Right forelimb (tissue), 1 donor: ENCODE measurements at regions not wholly inside any gene's neighbourhood (a gene's known extent, or its start where the extent isn't known, plus 50 kb on each side); places are given as distances from the start of the nearest gene placed in this dataset.
A peak's percentile ranks its signal among the peaks of the same experiment; 100 is the strongest.
"Not testable (repeated sequence)": the region's sequence is repeated elsewhere in the genome, so short reads cannot be mapped to it uniquely, and the experiment has no call there.

Source experiments
- DNase-seq: peaks from one replicate; pipeline ENCODE4 v3.0.0-alpha.2; 2018

DNA sequence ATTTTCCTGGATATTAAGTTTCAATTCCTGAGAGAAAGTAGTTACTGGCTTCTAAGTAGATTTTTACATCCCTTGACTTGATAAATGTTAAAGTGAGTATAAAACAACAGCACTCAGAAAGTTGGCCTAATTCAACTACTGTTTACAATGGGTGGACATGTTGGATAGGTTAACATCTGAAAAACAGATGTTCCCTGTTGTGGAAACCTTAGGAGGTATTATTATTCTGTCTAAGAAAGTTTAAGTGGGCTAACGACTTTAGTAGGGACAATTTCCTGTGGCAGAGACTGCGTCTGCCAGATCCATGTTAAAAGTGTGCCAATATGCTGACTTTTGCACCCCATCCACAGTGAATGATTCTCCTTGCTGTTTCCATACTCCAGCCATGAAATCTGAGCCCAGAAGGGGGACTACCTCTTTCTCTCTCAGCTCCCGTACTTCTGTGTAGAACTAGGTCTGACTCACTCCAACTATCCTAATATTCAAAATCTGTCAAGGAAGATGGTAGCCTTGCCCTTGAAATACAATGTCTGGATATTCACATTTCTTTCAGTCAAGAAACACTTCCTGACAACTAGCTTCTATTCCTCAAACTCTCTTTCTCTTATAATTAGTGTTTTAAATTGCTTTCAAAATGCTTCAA is 327.5 kb upstream of the HNRNPA3 start:
- no peak for DNase-seq

- no peak for DNase-seq
Observed at GRCh38 chr2:176885661-176886060, 326.9 kb upstream of the HNRNPA3 start.

DNA sequence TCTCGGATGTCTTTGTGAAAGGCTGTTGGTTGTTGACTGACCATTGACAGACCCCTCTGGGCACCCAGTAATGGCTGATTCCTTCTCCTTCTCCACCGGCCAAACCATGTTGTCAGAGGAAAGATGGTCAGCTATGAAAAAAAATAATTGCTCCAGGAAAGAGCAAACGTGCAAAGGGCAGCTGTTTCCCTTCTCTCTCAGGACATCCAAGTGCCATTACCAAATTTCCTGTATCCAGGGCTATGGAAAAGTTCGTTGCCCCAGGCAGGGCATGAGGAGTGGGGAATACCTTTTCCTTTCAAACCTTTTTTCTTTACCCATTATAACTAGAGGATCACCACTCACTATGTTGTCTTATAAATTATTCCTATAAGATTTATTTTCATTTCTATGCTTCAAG is 321.5 kb upstream of the HNRNPA3 start:
- DNase-seq: no peak

- DNase-seq: no peak
Observed at GRCh38 chr2:176891857-176892256, 320.7 kb upstream of the HNRNPA3 start.

DNA sequence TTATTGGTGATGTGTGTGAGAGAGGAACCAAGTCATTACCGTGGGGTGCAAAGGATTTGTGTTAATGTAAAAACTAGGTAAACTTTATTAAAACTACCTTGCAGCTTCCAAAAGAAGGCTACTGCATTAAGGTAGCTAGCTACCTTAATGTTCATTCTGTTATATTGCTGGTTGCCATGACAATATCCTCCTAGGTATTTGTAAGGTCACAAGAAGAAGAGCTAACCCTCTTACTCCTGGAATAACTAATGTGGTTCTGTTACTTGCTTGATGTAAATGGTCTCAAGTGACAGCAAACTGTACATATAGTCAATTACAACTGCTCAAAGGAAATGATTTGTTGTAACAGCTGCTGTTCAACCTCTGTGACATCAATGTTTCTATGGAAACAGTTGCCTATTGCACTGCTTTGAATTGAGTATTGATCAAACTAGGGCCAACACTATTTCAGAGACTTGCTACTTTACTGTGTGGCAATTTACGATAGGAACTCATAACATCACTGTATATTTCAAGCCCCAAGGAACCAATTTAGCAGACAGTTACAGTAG is 319.8 kb upstream of the HNRNPA3 start:
- DNase-seq: no peak

DNA sequence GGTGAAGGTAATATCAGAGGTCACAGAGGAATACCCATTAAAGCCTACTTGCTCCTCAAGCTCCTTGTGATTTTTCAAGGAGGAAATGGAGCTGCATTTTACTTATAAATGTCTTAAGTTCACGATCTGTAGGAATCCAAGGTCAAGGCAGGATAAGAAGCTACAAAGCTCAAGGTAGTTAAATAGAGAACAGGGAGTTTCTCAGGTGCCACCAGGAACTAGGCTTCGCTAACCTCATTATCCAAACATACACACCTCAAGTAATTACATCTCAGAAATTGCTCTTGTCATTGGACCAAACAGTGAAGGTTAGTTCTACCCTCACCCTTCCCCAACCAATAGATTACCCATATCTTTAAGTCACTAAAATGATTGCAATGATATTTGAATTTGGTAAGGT is 317.4 kb upstream of the HNRNPA3 start:
- no peak for DNase-seq

DNA sequence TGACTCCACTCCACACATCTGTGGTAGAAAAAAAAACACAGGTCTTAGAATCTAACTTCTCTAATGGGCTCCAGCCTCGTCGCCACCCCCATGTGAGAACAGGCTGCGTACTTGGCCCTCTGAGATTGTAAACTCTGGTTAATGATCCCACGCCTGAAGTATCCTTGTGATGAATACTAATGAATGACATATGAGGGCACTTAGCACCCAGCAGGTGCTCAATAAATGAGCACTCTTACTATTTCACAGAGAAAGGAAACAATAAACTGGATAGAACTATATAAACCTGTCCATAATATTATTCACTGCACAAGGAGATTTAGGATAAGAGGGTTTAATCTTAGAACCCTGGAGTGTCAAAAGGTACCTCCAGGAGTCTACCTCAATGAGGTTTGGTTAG is 310.1 kb upstream of the HNRNPA3 start:
- no peak for DNase-seq

GRCh38 chr2:176904053-176904452 is 308.5 kb upstream of the HNRNPA3 start:
- not testable (repeated sequence) for DNase-seq

DNA sequence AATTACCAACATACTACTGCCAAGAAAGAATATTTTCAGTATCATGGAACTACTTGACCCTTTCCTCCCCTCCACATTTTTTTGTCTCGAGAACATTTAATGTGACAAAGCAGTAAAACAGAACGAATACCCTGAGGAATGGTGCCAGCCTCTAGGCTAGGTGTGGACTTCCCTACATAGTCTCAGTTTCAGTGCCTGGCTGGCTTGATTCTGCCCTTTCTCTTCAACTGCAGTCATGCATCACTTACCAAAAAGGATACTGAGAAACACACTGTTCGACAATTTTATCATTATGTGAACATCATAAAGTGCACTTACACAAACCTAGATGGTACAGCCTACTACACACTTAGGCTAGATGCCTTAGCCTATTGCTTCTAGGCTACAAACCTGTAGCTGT is 305.3 kb upstream of the HNRNPA3 start:
- DNase-seq: no peak

GRCh38 chr2:176910828-176911227 is 301.8 kb upstream of the HNRNPA3 start:
- DNase-seq: no peak

- no peak for DNase-seq
Observed at GRCh38 chr2:176913955-176914354, 298.6 kb upstream of the HNRNPA3 start.

DNA sequence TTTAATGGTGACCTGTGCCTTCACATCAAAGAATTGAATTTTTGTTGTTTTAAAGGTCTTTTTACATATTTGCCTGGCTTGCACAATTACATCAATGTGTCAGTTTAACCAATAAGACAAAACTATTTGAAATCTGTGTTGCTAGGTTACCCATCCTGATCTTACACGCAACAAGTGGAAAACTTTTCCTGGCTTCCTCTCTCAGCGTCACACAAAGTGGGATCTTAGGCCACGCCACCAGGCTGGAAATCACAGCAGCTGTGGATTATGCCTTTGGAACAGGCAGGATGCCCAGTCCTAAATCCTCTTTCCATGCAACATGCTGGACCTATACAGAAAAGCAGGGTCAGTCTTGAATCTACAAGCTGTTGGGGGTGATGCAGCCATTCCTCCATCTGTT is 298.2 kb upstream of the HNRNPA3 start:
- DNase-seq: no peak

DNA sequence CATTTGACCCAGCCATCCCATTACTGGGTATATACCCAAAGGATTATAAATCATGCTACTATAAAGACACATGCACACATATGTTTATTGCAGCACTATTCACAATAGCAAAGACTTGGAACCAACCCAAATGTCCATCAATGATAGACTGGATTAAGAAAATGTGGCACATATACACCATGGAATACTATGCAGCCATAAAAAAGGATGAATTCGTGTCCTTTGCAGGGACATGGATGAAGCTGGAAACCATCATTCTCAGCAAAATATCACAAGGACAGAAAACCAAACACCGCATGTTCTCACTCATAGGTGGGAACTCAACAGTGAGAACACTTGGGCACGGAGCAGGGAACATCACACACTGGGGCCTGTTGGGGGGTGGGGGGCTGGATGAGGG is 290.0 kb upstream of the HNRNPA3 start:
- DNase-seq: not testable (repeated sequence)

DNA sequence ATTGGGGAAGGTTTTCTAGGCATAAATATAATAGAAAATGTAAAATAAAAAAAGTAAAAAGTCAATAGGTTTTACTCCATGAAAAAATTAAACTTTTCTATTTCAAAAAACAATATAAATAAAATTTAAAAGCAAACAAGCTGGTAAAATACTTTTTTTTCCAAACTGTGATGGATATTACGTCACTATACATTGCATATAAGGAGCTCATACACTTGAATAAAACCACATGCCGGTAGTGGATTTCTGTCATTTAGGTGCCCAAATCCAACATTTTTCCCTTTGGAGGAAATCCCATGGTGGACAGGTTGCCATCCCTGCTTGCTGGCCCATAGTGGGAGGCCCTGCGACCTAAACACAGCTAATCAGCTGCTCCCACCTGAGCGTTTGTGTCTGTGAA is 289.4 kb upstream of the HNRNPA3 start:
- no peak for DNase-seq

DNA sequence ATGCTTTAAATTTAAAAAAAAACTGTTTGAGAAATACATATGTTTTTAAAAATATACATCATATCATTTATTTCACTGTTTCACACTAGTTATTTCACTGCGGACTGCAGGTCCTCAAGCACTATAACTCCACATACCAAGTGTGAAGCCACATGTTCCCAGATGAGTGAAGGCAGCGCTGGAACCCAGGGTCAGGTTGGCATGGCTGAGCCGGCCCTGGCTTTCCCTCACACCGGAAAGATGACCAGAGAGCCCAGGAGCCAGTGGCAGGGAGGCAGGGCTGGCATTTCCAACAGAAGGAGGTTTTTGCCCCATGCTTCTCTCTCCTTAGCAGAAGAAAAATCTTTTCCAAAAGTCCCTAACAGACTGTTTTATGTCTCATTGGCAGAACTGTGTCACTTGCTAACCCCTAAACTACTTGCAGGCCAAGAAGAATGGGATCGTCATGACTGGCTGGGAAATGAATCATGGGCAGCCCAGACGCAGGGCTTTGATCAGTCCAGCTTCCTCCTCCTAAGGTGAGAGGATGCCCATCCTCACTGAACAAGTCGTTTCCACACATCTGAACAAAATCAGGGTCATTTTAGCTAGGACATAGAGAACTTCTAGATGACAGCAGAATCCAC is 287.6 kb upstream of the HNRNPA3 start:
- no peak for DNase-seq

DNA sequence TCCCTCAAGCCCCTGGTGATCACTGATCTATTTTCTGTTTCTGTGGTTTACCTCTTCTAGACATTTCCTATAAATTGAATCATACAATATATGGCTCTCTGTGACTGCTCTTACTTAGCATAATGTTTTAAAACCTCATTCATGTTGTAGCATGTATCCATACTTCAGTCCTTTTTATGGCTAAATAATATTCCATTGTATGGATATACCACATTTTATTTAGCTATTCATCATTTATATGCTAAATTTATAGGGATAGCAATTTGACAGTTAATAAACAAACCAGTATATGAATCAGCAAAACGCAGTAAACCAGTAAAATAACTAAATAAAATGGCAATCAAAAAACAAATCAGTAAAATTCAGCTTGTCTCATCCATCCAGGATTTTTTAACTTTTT is 286.1 kb upstream of the HNRNPA3 start:
- DNase-seq: no peak

DNA sequence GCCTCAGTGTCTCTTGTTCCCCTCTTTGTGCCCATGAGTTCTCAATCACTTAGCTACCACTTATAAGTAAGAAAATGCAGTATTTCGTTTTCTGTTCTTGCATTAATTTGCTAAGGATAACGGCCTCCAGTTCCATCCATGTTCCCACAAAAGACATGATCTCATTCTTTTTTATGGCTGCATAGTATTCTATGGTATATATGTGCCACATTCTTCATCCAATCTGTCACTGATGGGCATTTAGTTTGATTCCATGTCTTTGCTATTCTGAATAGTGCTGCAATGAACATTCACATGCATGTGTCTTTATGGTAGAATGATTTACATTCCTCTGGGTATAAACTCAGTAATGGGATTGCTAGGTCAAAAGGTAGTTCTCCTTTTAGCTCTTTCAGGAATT is 283.2 kb upstream of the HNRNPA3 start:
- not testable (repeated sequence) for DNase-seq

DNA sequence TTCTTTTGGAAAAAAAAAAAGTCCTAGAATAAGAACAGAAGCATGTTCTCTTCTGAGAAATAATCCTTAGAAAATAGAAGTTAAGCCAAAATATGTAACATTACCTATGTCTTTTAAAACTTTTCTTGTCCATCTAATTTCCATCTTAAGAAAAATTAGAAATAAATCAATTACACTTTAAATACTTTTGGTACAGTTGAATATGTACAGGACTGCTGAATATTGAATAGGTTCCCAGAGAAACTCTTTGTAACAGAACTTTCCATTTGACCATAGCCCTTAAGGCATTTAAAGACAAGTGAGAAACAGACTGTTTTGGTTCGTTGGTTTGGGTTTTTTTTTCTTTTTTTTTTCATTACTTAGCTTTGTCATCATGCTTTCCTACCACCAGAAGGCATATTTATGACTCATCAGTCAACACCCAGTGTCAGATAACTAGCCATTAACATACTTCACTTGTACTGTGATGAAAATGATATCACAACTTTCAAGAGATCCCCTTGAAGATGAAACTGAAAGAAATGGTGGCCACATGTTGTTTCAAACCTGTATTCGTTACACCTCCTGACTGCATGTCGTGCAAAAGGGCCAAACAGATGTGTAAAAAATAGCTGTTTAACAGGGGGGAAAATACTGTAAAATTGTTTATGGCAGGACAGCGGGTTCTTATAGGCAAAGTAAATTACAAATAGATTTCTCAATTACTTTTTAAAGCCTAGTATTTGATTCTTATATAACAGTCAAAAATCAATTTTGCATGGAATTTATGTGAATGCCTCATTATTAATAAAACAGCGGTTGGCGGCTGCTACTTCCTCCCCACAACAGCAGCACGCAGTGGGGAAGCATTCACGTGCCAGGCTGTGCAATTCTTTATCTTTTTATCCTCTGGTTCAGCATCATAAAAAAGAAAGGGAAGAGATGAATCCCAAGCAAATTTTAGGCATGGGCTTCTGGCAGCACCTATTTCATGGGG is 280.7 kb upstream of the HNRNPA3 start:
- no peak for DNase-seq

GRCh38 chr2:176934131-176934530 is 278.5 kb upstream of the HNRNPA3 start:
- DNase-seq: no peak

GRCh38 chr2:176934869-176935415 is 277.7 kb upstream of the HNRNPA3 start:
- DNase-seq: peak; percentile 71

DNA sequence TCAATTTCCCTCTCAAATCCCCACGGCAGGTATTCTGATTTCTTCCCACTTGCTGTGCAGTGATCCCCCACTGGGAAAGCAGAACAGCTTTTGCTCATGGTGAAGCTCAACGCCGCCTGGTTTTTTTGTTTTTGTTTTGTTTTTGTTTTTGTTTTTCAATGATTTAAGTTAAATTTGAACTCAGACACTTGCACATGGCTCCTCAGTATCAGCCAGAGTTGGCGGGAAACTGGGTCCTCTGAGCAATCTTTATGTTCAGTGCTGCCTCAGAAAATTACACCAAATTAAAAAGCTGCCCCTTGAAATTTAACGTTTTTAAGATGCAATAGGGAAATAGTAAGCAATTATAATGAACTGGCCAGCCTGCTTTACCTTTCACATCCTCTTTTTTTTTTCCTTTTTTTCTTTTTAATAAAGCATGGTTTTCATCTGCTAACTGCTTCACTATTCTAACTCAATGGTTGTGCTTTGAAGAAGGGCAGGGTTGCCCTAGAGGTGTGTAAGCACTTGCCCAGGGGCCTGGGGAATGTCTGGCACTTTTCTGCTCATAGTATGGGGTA is 277.0 kb upstream of the HNRNPA3 start:
- no peak for DNase-seq

DNA sequence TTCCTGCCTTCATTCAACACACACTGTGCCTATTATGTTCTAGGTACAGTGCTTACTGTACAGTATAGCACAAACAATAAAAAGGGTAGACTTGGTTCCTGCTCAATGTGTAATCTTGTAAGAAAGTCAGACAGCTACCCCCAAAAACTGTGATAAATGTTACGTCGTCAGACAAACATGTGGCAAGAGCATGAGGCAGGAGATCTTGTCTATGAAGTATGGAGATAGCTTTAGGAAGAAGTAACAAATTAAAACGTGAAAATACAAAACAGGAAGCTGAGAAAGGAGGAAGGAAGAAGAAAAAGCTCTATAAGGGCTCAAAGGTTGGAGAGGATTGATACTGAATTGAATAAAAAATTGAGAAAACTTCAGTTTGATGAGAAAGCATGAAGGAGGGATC is 276.2 kb upstream of the HNRNPA3 start:
- DNase-seq: no peak

- DNase-seq: no peak
Observed at GRCh38 chr2:176944998-176945397, 267.6 kb upstream of the HNRNPA3 start.
